NCI-H2107 (cell line): ENCODE measurements at regions not wholly inside any gene's neighbourhood (a gene's known extent, or its start where the extent isn't known, plus 50 kb on each side); places are given as distances from the start of the nearest gene placed in this dataset.
"Not testable (repeated sequence)": the region's sequence is repeated elsewhere in the genome, so short reads cannot be mapped to it uniquely, and the experiment has no call there.

Experiments used
- DNase-seq: peaks from one replicate; lab custom pipeline; 2025; lab: John Stamatoyannopoulos, UW

DNA sequence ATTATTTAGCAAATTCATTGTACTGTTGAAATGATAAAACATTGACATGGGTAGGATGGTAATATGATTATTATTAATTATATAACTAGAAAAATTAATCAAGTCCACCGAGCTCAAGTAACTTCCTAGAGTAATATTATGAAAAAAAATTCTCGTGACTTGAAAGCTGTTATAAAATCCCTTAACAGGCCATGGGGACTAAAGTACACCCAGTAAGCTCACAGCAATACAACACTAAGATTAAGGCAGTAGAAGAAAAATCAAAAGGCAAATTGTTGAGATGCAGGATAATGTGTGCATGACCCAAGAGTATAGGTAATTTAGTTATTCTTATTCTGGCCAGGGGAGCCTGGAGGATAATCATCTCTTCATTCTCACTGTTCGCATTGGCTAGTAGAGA is 162.6 kb upstream of the LRIG3 start:
- no peak for DNase-seq

DNA sequence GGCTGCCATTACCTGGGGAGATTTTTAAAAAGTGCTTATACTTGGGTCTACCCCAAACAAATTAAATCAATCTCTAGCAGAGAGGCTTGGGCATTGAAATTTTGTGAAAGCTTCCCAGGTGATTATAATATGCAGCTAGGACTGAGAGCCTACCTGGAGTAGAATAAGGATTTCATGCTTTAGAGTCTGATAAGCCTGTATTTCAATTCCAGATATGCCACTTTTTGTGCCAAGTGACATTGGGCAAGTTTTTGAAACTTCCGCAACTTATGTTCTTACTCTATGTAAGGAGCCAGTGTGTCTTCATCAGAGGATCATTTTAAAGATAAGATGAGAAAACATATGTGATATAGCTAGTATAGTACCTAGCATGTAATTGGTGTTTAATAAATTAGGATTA is 159.8 kb upstream of the LRIG3 start:
- no peak for DNase-seq

DNA sequence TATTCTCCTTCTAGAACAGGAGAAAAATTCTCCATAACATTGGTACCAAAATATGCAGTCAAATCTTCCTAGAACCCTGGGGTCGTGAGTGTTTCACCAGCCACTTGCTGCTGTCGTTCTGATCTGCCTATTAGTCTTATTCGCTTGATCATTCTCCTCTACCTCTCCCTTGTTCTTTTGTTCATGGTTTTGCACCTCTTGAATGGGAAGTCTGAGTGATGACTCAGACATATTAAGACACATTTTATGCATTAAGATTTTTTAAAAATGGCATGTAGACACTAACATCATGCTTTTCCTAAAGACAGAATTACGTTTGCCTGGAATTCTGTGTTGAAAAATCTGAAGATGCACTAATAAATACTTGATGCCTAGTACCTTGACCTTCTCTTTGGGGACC is 159.2 kb upstream of the LRIG3 start:
- DNase-seq, result no peak

DNA sequence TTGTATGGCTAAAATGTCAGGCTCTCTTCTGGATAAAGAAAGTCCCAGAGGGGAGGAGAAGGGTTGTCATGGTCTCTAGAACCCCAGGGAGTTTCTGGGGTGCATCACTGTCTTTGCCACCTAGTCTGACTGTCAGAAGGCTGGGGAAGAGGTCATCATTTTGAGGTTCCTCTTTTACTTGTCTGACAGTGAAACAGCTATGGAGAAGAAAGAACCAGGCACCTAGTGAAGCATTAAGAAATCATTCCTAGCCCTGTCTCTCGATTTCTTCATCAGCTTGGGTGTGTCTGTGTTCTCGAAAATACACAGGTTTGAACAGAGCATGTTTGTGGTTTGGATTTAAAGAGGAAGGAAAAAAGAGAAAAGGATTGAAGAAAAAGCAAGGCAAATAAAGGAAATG is 158.7 kb upstream of the LRIG3 start:
- DNase-seq, result no peak

DNA sequence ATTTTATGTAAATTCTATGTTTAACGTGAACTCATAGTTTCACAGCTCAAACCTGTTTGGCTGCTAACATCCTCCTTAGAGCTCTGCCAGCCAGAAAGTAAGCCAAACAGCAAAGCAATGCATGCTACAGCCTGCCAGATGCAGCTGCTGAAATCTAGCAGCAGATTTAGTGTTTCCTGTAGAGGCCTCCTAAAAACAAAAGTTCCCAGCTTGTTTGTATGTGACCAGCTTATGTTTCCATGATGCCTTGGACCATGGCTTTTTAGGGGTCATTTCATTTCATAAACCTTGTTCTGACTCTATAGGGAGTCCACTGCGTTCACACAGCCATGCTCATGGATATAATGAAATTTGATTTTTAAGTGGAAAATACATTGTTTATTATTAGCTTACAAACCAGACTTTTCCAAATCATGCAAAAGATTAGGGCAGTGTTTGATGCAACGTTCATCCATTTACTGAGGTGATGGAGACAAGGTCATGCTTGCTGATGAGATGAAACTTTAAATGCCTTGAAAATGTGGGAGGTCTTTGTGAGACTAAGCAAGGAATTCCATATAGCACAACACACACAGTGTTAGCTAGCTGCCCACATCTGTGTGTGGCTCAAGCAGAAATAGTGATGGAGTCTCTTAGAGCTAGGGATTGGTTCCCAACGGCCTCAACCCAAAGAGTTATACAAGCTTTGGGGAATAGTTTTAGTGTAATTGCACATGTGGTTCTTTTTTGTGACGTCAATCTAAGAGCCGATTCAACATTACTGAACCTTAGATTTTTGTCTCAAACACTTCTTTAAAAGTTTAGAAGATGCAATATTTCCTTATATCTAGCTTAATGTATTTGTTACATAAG is 157.5 kb upstream of the LRIG3 start:
- DNase-seq, result no peak

DNA sequence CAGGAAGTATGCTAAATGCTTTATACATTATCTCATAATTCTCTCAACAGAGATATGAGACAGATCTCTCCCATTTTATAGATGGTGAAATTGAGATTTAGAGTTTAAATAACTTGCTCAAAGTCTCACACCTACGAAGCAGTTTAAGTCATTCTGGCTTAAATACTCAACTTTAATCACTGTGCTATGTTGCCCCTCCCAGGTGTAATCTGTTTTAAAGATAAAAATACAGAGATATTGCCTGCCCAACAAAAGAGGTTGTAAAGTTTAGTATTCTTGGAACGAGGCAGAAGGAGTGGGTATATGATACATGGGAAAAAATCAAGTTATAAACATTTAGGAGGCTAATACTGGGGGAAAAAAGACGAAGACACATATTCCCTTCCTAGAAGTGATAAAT is 156.8 kb upstream of the LRIG3 start:
- no peak for DNase-seq

DNA sequence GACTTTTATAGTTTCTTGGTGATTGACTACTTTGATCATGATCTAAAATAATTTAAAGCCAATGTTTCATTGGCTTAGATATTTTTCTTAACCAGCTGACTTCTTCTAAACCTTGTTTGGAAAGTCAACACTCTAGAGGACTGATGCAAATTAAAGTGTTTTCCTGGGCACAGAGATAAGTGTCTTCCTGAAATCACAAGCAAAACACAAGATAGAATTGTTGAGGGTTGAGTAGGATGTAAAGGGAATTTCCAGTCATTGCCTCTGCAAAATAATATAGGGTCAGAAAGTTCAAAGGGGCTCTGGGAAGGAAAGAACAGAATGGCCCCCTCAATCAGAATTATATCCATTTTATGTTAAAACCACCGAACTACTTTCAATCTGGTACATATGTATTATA is 156.3 kb upstream of the LRIG3 start:
- no peak for DNase-seq

DNA sequence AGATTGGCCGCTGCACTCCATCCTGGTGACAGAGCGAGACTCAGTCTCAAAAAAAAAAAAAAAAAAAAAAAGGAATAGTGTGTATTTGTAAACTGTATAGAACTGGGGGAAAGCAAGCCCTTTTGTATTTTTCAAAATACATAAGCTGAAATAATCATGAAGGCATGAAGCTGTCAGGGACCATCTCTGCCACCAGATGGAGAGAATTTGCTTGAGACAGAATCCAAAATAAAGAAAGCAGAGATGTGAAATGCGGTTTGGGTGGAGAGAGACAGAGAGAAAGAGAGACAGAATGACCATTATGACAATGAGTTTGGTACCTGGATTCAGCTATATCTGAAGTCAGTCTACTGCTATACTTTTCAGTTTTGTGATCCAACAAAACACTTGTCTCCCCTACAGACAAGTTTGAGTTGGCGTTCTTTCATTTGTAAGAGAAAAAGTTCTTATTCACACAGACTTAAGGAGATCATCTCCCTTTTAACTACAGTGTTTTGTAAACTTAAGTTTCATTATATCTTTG is 155.7 kb upstream of the LRIG3 start:
- DNase-seq, result no peak

DNA sequence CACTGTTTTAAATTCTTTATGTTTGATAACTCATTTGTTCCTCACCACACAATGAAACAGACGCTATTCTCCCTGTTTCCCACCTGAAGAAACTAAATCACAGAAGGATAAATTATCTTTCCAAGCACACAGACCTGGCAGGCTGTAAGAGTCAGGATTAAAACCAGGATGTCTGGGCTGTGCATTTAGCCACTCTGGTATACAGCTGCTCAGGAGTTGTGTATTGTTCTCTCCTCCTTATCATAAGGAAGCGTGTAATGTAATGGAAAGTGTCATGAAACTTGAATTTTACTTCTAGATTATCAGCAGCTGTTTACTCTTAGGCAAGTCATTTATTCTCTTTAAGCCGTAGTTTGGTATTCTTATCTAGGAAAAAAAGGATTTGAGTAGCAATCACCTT is 154.8 kb upstream of the LRIG3 start:
- DNase-seq, result no peak

DNA sequence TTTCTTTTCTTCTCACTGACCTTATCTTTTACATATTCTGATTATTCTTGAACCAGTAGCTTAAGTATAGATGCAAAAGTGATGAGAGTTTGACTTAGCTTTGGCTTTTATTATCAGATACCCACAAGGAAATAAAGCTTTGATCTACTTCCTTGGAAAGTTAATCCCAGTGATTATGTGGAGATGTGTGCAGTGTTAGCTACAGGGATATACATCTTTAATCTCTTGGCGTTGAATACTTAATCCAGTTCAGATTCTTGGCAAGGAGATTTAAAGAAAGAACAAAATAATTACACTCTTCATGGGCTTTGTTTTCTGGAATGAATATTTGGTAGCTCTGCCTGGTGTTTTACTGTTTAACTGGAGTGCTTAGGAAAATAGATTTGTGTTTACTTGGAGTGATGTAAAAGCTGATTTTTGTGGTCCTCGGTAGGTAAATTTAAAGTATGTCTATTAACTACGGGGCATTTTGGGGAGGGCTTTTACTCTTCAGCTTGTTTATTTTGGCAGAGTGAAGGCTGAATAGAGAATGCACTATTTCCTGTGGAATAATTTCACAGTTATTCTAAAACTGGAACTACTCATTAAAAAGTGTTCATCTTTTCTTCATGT is 150.1 kb upstream of the LRIG3 start:
- no peak for DNase-seq

DNA sequence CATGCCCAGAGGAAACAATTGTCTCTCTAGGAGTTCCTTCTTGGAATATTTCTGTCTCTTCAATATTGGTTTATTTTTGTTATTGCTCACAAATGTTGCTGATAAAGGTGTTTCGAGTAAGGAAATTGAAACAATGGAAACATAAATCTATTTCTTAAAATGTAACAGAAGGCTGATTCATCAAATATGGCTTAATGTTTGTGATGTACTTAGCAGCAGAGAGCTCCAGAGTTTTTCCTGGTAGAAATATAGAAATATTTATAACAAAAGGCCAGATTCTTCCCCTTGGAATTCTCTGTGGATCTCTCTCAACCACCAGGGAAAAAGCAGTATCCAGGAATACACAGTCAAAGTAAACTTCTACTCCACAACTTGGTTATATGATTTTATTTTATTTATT is 149.2 kb upstream of the LRIG3 start:
- no peak for DNase-seq

DNA sequence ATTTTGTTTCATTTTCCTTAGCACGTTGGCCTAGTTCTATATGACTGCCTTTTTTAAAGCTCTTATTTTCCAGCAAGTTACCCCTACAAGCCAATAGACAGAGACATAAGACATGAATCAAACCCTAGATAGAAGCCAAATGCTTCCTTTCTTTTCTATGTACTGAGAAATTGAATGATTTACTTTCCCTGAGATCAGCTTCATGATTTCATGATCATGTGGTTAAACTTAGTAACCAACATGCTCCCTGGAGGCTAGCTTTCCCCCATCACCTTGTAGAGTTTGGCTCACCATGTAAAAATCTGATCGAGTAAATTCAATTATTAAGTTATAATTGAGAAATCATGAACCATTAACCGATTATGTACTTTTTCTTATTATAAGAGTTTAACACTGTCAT is 148.1 kb upstream of the LRIG3 start:
- no peak for DNase-seq

DNA sequence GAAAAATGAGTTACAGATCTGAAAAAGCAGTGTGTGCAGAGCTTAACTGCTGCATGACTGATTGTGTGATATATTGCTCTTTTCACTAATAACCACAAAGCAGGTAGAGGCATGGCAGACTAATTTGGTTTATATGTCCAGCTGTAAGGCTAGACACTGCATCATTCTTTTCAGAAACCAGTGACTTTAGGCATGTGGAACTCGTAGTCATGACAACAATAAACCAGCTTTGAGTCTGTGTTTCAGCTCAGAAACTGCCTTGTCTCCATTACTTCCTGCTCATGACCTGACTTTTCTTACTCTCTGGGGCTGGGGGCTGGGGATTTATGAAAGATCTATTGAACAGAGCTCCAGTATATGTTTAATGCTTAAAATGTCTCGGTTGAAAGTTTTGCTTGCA is 146.8 kb upstream of the LRIG3 start:
- DNase-seq, result no peak

DNA sequence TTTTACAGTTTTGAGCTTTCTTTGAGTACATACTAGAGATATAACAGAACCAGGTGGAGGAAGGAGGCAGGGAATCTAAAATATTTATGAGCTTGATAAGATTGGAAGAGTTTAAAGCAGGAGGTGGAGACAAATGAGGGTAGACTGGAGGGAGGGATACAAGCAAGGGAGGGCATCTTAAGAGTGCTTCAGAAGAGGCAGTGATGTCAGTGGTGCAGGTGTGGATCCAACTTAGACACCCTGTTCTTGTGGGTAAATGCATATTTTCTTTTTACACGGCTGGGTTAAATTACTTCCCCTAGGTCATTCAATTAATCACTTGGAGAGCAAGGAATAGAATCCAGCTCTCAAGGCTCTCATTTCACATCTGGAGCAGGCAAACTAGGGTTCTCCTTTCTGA is 146.1 kb upstream of the LRIG3 start:
- no peak for DNase-seq

DNA sequence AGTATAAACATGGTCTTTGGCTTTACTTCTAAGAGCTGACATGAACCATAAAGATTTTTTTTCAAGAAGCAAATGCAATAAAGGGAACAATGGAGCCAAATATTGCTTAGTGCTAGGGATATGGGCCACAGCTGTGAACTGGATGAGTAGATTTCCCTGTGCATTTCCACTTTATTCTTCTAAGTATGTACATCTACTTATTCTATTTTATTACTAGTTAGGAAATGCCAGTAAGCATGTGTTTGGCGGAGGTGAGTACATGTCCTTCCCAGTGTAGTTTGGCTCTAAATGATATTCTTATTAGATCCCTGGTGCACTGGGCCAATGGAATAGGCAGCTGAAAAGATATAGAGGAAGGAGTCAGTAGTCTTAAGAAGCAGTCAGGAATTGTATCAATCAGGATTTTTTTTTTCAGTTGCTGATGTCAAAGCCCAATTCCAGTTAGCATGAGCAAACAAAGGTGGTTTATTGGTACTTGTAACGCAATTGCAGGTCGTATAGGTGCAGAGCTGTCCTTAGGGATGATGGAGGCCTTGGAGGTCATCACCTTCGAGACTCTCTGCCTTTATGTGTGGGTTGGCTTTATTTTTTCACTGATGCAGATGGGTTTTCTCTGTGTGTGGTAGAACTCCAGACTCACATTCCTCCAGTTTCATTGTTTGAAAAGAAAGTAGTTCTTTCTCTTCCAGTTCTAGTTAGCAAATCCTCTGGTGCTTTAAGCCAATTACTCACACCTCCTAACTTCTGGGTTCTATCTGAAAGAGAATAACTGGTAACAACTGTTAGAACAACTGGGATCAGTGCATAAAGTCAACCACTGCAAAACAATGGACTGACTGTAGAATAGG is 139.0 kb upstream of the LRIG3 start:
- no peak for DNase-seq

DNA sequence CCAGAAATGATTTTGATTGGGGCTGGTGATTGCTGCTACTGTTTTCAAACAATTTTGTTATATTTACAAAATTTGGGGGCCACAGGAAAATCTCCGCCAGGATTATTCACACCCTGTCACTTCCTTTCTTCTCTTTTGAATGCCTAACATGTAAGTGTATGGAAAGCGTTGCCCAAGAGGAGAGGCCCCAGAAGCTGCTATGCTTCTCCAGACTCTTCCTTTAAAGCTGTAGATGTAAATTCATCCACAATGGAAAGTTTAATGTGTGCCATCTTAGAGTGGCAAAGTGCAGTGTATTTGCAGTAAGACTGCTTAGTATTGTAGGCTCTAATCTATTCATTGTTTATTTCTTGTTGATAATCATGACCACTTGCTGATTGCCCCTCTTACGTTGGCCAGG is 136.7 kb upstream of the LRIG3 start:
- no peak for DNase-seq

DNA sequence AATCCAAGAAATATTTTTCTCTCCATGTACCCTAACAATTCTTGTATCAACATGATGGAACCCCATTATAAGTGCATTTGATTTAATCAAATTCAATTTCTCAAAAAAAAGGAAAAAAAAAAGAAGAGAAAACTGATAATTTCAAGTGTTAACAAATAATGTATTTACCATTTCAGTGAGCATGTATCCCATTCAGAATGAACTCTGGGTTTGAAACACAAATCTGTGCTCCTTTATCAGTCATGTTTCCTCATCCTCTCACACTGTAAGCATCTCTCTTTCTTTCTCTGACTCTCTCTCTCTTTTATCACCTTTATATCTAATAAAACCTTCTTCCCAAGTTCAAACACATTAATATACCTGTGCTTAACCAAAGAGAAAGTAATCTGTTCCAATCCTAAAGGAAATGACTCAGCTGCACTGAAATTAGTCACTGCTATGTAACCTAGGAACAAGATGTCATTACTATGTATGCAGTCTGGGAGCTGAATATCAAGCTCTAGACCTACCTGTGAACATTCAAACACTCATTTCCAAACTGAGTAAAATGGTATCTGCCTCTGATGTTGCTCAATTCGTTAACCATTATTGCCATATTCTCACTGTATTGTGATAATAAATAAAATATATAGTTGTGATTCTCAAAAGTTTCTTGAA is 135.0 kb upstream of the LRIG3 start:
- DNase-seq, result no peak

DNA sequence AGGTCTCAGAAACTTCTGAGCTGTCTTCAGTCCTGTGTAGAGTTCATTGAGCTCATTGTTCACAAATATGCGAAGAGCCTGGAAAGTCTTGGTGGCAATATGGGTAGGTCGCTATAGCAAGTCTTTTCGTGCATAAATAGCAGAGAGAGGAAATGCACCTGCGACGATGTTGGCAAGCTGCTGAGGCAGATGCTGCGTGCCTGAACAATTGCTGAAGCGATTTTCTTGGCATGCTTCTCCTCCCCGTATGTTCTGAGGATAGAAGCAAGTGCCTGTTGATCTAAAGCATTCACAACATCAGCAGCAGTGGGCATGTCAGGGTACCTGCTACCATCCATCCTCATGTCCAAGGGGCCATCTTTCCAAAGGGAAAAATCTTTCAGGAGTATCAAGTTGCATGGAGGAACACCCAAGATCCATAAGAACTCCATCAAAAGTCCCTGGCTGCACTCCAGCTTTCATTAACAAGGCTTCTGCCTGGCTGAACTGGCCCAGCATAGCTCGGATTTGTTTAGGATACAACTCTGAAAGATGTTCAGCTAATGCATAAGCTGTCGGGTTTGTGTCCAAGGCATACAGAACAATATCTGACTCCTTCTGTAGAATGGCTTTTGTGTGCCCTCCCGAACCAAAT is 133.1 kb upstream of the LRIG3 start:
- not testable (repeated sequence) for DNase-seq

DNA sequence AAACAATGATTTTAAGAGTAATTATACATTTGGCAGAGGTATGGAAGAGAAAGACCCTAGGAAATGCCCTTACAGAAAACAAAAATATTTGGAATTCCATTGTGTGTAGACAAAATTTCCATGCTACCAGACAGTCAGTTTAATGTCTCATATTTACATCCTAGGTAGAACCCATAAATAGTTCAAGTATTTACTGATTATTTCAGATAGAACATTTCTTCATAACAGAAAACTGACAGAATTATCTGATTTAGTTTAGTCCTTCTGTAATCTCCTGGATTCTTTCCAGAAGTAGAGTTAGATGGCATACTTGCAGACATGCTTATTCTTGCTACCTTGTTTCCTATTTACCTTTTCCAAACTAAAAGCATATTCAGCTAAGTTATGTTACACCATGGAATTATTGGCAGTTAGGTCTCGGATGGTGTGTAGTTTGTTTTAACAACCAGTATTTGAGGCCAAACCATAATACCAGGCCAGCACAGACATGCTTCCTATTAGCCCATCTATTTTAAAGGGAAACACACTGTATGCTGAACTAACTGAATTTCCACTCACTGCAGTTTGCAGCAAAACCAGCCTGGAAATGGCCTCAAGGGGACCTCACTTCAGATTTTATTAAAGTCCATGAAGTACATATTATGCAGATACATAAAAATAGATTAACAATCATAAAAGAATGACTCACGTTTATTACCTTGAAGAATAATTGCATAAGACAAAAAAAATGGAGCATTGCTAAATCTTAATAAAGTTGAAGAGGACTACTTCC is 126.6 kb upstream of the LRIG3 start:
- DNase-seq, result no peak

DNA sequence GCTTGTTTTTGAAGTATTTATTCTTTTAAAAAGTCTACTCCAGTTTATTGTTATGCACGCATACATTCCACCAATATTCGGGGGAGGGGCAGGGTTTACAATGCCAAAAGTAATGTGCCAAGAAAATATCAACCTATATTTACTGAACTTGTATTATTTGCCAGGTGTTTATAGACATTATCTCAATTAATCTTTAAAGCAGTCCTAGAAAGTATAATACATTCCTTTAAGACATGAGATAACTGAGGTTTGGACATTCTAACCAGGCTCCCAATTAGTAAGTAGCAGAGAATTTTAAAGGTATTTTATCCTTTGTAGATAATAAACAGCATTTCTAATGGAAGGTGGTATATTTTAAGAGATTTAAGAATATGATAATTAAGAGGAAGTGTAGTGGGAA is 124.5 kb upstream of the LRIG3 start:
- no peak for DNase-seq
